ENCODE measurements at regions not wholly inside any gene's neighbourhood (a gene's known extent, or its start where the extent isn't known, plus 50 kb on each side); places are given as distances from the start of the nearest gene placed in this dataset.

DNA sequence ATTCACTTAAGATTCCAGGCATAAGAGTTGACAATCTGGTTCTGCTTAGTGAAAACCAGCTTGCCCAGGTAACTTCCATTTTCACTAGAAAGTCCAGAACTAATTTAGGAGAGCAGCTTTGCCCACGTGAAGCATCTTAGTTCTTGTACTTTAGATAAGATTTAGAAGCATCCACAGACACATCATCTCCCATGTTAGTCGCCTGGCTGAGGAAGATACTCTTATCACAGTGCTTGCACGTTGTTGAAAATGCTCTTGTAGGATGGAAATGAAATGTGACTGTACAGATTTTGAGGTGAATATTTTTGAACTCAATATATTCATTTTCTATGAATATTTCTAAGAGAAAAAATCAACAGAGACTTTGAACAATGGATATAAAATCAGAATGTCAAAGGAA, 159.7 kb downstream of the SOCS6 start:
- TF ChIP-seq CTCF (conservative IDR thresholded peaks at IDR 0.05 in 1 of 2, IDR thresholded peaks at IDR 0.05 in 1 of 2; ENCODE audit: extremely low read depth in 1 of 2, insufficient read depth in 1 of 2, low read depth in 1 of 2, low read length in 2 of 2) (no peak), EZH2 (IDR thresholded peaks at IDR 0.05; ENCODE audit: borderline replicate concordance, low read length) (no peak)

All from mammary epithelial cell (primary cell).